ENCODE measurements at regions not wholly inside any gene's neighbourhood (a gene's known extent, or its start where the extent isn't known, plus 50 kb on each side); places are given as distances from the start of the nearest gene placed in this dataset.

DNA sequence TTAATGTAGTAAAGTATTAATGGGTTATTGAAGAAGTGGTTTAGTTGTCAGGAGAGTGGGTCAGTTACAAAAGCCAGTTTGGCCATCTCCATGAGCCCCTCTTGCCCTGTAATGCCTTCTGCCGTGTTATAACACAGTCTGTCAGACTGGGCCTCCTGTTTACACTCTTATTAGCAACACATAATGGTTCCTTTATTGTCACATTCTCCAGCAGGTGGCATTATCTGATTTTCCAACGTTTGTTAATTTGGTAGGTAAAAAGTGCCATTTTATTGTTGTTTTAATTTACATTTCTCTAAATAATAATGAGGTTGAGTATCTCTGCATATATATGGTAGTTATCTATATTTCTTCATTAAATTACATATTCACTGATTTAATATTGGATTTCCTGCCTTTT lies 560.8 kb downstream of the FGF13 start (continued):
- TF ChIP-seq, protein P1, sequence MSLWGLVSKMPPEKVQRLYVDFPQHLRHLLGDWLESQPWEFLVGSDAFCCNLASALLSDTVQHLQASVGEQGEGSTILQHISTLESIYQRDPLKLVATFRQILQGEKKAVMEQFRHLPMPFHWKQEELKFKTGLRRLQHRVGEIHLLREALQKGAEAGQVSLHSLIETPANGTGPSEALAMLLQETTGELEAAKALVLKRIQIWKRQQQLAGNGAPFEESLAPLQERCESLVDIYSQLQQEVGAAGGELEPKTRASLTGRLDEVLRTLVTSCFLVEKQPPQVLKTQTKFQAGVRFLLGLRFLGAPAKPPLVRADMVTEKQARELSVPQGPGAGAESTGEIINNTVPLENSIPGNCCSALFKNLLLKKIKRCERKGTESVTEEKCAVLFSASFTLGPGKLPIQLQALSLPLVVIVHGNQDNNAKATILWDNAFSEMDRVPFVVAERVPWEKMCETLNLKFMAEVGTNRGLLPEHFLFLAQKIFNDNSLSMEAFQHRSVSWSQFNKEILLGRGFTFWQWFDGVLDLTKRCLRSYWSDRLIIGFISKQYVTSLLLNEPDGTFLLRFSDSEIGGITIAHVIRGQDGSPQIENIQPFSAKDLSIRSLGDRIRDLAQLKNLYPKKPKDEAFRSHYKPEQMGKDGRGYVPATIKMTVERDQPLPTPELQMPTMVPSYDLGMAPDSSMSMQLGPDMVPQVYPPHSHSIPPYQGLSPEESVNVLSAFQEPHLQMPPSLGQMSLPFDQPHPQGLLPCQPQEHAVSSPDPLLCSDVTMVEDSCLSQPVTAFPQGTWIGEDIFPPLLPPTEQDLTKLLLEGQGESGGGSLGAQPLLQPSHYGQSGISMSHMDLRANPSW (CRISPR knock-in tag; conservative IDR thresholded peaks at IDR 0.05; ENCODE audit: low read depth): no peak
- no peak for TF ChIP-seq KAT7 (CRISPR knock-in tag; IDR thresholded peaks at IDR 0.05; ENCODE audit: borderline replicate concordance)
- TF ChIP-seq, protein P2, sequence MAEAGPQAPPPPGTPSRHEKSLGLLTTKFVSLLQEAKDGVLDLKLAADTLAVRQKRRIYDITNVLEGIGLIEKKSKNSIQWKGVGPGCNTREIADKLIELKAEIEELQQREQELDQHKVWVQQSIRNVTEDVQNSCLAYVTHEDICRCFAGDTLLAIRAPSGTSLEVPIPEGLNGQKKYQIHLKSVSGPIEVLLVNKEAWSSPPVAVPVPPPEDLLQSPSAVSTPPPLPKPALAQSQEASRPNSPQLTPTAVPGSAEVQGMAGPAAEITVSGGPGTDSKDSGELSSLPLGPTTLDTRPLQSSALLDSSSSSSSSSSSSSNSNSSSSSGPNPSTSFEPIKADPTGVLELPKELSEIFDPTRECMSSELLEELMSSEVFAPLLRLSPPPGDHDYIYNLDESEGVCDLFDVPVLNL (CRISPR knock-in tag; IDR thresholded peaks at IDR 0.05; ENCODE audit: borderline replicate concordance, low read depth): no peak
- no peak for TF ChIP-seq ZNF396 (CRISPR knock-in tag; IDR thresholded peaks at IDR 0.05; ENCODE audit: borderline replicate concordance)

DNA sequence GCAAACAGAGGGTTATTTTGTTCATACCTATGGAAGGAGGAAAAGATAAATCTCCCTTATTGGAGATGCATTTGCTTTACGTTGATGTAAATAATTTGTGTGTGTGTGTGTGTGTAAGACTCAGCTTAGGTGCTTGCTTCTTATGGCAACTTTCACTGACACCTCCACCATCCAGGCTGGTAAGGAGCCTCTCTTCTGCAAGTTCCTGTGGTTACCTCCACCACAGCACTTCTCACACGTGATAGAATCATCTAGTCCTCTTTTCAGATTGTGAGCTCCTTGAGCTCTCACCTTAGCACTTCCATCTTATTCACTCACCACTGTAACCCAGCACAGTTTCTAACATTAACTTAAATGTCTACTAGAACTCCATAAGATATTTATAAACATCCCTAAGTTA lies 553.7 kb downstream of the FGF13 start:
- no peaks in the 10 kb centered on the region for H3K27me3 Mint-ChIP-seq (ENCODE audit: low read depth)
- POLR2A ChIA-PET: no interaction called here
- CTCF ChIA-PET: no interaction called here
- TF ChIP-seq TP53 (CRISPR knock-in tag; IDR thresholded peaks at IDR 0.05): no peak
- TF ChIP-seq ZNF671 (CRISPR knock-in tag; IDR thresholded peaks at IDR 0.05): no peak
- TF ChIP-seq, protein P3, sequence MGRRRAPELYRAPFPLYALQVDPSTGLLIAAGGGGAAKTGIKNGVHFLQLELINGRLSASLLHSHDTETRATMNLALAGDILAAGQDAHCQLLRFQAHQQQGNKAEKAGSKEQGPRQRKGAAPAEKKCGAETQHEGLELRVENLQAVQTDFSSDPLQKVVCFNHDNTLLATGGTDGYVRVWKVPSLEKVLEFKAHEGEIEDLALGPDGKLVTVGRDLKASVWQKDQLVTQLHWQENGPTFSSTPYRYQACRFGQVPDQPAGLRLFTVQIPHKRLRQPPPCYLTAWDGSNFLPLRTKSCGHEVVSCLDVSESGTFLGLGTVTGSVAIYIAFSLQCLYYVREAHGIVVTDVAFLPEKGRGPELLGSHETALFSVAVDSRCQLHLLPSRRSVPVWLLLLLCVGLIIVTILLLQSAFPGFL (CRISPR knock-in tag; IDR thresholded peaks at IDR 0.05; ENCODE audit: borderline replicate concordance): no peak
- TF ChIP-seq, protein P2 (CRISPR knock-in tag; IDR thresholded peaks at IDR 0.05; ENCODE audit: borderline replicate concordance, low read depth): no peak
- TF ChIP-seq CREM (CRISPR knock-in tag; IDR thresholded peaks at IDR 0.05): no peak
- TF ChIP-seq FOXJ3 (CRISPR knock-in tag; IDR thresholded peaks at IDR 0.05; ENCODE audit: borderline replicate concordance): no peak
- no peak for TF ChIP-seq MYBL2 (CRISPR knock-in tag; IDR thresholded peaks at IDR 0.05)
- TF ChIP-seq, protein P4, sequence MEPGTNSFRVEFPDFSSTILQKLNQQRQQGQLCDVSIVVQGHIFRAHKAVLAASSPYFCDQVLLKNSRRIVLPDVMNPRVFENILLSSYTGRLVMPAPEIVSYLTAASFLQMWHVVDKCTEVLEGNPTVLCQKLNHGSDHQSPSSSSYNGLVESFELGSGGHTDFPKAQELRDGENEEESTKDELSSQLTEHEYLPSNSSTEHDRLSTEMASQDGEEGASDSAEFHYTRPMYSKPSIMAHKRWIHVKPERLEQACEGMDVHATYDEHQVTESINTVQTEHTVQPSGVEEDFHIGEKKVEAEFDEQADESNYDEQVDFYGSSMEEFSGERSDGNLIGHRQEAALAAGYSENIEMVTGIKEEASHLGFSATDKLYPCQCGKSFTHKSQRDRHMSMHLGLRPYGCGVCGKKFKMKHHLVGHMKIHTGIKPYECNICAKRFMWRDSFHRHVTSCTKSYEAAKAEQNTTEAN (CRISPR knock-in tag; IDR thresholded peaks at IDR 0.05): no peak
- TF ChIP-seq ATF1 (CRISPR knock-in tag; IDR thresholded peaks at IDR 0.05): no peak
- no peak for TF ChIP-seq JAZF1 (CRISPR knock-in tag; IDR thresholded peaks at IDR 0.05)
- no peak for TF ChIP-seq ZNF232 (CRISPR knock-in tag; IDR thresholded peaks at IDR 0.05)
- no peak for TF ChIP-seq IRF2 (CRISPR knock-in tag; IDR thresholded peaks at IDR 0.05; ENCODE audit: borderline replicate concordance, low read depth)
- no peak for TF ChIP-seq HMGA2 (CRISPR knock-in tag; IDR thresholded peaks at IDR 0.05)
- TF ChIP-seq GABPB1 (CRISPR knock-in tag; IDR thresholded peaks at IDR 0.05): no peak
- no peak overlapping the region for H3K4me3 Mint-ChIP-seq
- no peaks in the 10 kb centered on the region for H3K9me3 Mint-ChIP-seq
- ATAC-seq (no peak), DNase-seq (ENCODE audit: low spot score) (no peak)
- no peaks in the 10 kb centered on the region for H3K36me3 Mint-ChIP-seq
- peaks cover 9% of the 10 kb centered on the region for H3K4me1 Mint-ChIP-seq
- H3K27ac Mint-ChIP-seq: no peak overlapping the region

DNA sequence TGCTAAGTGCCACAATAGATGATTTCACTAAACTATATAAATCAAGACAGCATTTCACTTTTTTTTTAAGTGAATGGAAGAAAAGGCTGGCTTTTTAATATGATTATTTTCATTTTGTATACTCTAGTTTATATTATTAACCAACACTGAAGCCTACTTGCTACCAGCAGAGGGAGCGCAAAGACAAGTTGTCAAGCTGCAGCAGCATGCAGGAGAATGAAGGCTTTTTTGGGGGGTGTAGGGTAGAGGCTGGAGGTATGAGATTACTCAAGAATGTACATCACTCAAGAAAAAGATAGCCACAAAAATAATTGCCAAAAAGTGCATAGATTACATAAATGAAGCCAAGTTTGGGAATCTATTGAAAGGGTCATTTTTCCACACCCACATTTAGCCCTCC lies 519.5 kb downstream of the FGF13 start:
- no peak overlapping the region for H3K27ac Mint-ChIP-seq
- TF ChIP-seq ZNF671 (CRISPR knock-in tag; IDR thresholded peaks at IDR 0.05): no peak
- TF ChIP-seq ZNF138 (CRISPR knock-in tag; conservative IDR thresholded peaks at IDR 0.05): no peak
- TF ChIP-seq, protein P5, sequence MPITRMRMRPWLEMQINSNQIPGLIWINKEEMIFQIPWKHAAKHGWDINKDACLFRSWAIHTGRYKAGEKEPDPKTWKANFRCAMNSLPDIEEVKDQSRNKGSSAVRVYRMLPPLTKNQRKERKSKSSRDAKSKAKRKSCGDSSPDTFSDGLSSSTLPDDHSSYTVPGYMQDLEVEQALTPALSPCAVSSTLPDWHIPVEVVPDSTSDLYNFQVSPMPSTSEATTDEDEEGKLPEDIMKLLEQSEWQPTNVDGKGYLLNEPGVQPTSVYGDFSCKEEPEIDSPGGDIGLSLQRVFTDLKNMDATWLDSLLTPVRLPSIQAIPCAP (CRISPR knock-in tag; IDR thresholded peaks at IDR 0.05): no peak
- TF ChIP-seq NFYB (CRISPR knock-in tag; conservative IDR thresholded peaks at IDR 0.05; ENCODE audit: low read depth): no peak
- no peak for TF ChIP-seq ESRRA (CRISPR knock-in tag; IDR thresholded peaks at IDR 0.05; ENCODE audit: borderline replicate concordance)
- TF ChIP-seq, protein P6, sequence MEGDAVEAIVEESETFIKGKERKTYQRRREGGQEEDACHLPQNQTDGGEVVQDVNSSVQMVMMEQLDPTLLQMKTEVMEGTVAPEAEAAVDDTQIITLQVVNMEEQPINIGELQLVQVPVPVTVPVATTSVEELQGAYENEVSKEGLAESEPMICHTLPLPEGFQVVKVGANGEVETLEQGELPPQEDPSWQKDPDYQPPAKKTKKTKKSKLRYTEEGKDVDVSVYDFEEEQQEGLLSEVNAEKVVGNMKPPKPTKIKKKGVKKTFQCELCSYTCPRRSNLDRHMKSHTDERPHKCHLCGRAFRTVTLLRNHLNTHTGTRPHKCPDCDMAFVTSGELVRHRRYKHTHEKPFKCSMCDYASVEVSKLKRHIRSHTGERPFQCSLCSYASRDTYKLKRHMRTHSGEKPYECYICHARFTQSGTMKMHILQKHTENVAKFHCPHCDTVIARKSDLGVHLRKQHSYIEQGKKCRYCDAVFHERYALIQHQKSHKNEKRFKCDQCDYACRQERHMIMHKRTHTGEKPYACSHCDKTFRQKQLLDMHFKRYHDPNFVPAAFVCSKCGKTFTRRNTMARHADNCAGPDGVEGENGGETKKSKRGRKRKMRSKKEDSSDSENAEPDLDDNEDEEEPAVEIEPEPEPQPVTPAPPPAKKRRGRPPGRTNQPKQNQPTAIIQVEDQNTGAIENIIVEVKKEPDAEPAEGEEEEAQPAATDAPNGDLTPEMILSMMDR (IDR thresholded peaks at IDR 0.05): peak; percentile 49
- no peak for TF ChIP-seq TCF7 (CRISPR knock-in tag; IDR thresholded peaks at IDR 0.05; ENCODE audit: low read depth)
- DNase-seq (ENCODE audit: low spot score): peak; percentile 40
- peaks cover 5% of the 10 kb centered on the region; the same call in 1 of the 2 replicates for H3K4me1 Mint-ChIP-seq
- no peaks in the 10 kb centered on the region for H3K9me3 Mint-ChIP-seq
- no peaks in the 10 kb centered on the region for H3K36me3 Mint-ChIP-seq
- H3K27me3 Mint-ChIP-seq (ENCODE audit: low read depth): no peaks in the 10 kb centered on the region
- ChIA-PET POLR2A (no interaction called here), CTCF (interaction anchor here (0.7 to 1.2 kb wide), 4 partner anchors 21 to 552 kb away, joined by 3 to 8 read pairs (median 4); no protein-coding TSS in a partner anchor)
- no peak overlapping the region for H3K4me3 Mint-ChIP-seq
- ATAC-seq: peak; percentile 67; the same call in 1 of the 2 replicates
